ENCODE measurements at regions not wholly inside any gene's neighbourhood (a gene's known extent, or its start where the extent isn't known, plus 50 kb on each side); places are given as distances from the start of the nearest gene placed in this dataset.

DNA sequence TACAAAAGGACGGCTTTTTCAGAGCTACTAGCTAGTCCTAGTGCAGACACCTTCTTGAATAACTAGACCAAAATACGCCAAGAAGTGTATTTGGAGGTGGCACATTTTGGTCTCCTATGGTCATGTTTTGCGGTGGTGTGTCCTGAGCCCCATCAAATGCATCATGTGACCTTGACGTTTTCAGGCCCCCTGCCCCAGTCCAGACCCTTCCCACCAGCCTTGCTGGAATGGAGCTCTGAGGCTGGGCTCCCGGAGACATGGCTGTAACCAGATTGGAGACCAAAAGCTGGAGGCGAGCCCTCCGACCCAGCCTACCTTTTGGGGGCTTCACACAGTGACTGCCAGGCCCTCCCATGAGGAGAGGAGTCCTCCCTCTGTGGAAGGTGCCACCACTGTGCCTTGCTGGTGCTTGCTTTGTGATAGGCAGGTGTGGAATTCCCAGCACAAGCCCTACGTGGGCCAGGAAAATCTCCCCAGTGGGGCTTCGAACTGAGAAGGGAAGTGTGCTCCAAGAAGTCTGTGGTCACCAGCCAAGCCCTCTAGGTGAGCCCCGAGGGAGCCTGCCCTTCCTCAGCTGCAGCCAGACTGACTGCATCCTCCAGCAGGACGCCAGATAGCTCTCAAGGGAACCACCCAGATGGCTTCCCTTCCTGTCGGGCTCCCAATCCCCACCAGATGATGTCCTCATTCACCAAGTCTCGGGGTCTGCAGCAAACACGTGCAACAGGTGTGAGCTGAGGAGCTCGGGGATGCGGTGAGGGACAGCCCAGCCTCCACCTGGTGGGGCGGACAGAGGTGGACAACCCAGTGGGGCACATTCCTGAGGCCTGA, 126.2 kb downstream of the ASB7 start (continued):
- TF ChIP-seq POLR2AphosphoS5 (IDR thresholded peaks at IDR 0.05; ENCODE audit: low read depth, low read length): no peak

DNA sequence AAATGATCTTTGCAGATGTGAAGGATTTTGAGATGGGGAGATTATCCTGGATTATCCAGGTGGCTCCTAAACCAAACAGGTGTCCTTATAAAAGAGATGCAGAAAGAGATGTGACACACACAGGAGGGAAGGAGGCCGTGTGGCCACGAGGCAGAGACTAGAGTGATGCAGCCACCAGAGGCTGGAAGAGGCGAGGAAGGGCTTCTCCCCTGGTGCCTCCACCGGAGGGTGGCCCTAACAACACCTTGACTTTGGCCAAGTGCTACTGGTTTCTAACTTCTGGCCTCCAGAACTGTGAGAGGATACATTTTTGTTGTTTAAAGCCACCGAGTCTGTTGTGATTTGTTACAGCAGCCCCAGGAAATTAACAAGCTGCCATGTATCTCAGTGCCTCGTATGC, 127.1 kb downstream of the ASB7 start:
- Histone ChIP-seq H3K9ac (ENCODE audit: low read length) (peak overlapping the region; percentile 65; the same call in 1 of the 2 replicates), H3K79me2 (ENCODE audit: insufficient read depth, low read length) (no peaks in the 10 kb centered on the region), H2AFZ (ENCODE audit: low read depth, low read length, poor library complexity, severe bottlenecking) (no peak overlapping the region), H3K4me2 (ENCODE audit: low read length) (no peak overlapping the region), H4K20me1 (ENCODE audit: insufficient read depth) (no peaks in the 10 kb centered on the region), H3K27me3 (ENCODE audit: insufficient read depth, low read length) (no peaks in the 10 kb centered on the region), H3K9me2 (ENCODE audit: insufficient read depth) (no peaks in the 10 kb centered on the region), H3K9me3 (ENCODE audit: control insufficient read depth in 1 of 2, insufficient read depth in 1 of 2, low read depth in 1 of 2, low read length in 2 of 2) (peaks cover 0 to under 1% of the 10 kb centered on the region in 2 experiments; a peak in 1 of 4 replicates), H3K4me3 (replicated peaks in 1 of 2; ENCODE audit: low read depth in 1 of 2, low read length in 2 of 2) (no peak overlapping the region), H3K27ac (ENCODE audit: low read depth, low read length) (no peak overlapping the region), H3K36me3 (ENCODE audit: control insufficient read depth in 1 of 2, insufficient read depth in 2 of 2, low read length in 2 of 2) (no peaks in the 10 kb centered on the region), H3K4me1 (ENCODE audit: control insufficient read depth in 1 of 2, insufficient read depth in 2 of 2, low read length in 2 of 2) (peaks cover 45 to 98% of the 10 kb centered on the region in 2 experiments)
- intact Hi-C loops (cut with micrococcal nuclease): no loop called here
- RAD21 ChIA-PET (ENCODE audit: low non-redundant PET in 1 of 2, low total read pairs in 2 of 2, uncharacterized antibody in 2 of 2, unreplicated experiment in 2 of 2): no interaction called here
- TF ChIP-seq SIN3A (IDR thresholded peaks at IDR 0.05; ENCODE audit: low read depth): no peak
- TF ChIP-seq EZH2phosphoT487 (IDR thresholded peaks at IDR 0.05; ENCODE audit: borderline replicate concordance): no peak
- TF ChIP-seq JUND (IDR thresholded peaks at IDR 0.05): no peak
- TF ChIP-seq ELF1 (IDR thresholded peaks at IDR 0.05; ENCODE audit: borderline replicate concordance, low read depth): no peak
- TF ChIP-seq SP1 (IDR thresholded peaks at IDR 0.05; ENCODE audit: low read depth): no peak
- no peak for TF ChIP-seq ZNF274 (IDR thresholded peaks at IDR 0.05; ENCODE audit: low read depth, low read length)
- no peak for TF ChIP-seq CEBPB (IDR thresholded peaks at IDR 0.05; ENCODE audit: low read depth)
- TF ChIP-seq FOSL1 (IDR thresholded peaks at IDR 0.05; ENCODE audit: low read depth): no peak
- TF ChIP-seq, protein P1, sequence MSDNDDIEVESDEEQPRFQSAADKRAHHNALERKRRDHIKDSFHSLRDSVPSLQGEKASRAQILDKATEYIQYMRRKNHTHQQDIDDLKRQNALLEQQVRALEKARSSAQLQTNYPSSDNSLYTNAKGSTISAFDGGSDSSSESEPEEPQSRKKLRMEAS (IDR thresholded peaks at IDR 0.05): no peak
- TF ChIP-seq POLR2AphosphoS5 (IDR thresholded peaks at IDR 0.05; ENCODE audit: low read depth, low read length): no peak
- TF ChIP-seq, protein P2, sequence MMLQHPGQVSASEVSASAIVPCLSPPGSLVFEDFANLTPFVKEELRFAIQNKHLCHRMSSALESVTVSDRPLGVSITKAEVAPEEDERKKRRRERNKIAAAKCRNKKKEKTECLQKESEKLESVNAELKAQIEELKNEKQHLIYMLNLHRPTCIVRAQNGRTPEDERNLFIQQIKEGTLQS (IDR thresholded peaks at IDR 0.05): no peak
- TF ChIP-seq TCF7L2 (IDR thresholded peaks at IDR 0.05; ENCODE audit: borderline replicate concordance, extremely low read depth, insufficient read depth, insufficient read length): no peak
- TF ChIP-seq SRF (IDR thresholded peaks at IDR 0.05; ENCODE audit: low read depth): no peak
- TF ChIP-seq, protein P3, sequence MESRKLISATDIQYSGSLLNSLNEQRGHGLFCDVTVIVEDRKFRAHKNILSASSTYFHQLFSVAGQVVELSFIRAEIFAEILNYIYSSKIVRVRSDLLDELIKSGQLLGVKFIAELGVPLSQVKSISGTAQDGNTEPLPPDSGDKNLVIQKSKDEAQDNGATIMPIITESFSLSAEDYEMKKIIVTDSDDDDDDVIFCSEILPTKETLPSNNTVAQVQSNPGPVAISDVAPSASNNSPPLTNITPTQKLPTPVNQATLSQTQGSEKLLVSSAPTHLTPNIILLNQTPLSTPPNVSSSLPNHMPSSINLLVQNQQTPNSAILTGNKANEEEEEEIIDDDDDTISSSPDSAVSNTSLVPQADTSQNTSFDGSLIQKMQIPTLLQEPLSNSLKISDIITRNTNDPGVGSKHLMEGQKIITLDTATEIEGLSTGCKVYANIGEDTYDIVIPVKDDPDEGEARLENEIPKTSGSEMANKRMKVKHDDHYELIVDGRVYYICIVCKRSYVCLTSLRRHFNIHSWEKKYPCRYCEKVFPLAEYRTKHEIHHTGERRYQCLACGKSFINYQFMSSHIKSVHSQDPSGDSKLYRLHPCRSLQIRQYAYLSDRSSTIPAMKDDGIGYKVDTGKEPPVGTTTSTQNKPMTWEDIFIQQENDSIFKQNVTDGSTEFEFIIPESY (IDR thresholded peaks at IDR 0.05; ENCODE audit: extremely low read depth, insufficient replicate concordance, low read length): no peak
- TF ChIP-seq, protein P4, sequence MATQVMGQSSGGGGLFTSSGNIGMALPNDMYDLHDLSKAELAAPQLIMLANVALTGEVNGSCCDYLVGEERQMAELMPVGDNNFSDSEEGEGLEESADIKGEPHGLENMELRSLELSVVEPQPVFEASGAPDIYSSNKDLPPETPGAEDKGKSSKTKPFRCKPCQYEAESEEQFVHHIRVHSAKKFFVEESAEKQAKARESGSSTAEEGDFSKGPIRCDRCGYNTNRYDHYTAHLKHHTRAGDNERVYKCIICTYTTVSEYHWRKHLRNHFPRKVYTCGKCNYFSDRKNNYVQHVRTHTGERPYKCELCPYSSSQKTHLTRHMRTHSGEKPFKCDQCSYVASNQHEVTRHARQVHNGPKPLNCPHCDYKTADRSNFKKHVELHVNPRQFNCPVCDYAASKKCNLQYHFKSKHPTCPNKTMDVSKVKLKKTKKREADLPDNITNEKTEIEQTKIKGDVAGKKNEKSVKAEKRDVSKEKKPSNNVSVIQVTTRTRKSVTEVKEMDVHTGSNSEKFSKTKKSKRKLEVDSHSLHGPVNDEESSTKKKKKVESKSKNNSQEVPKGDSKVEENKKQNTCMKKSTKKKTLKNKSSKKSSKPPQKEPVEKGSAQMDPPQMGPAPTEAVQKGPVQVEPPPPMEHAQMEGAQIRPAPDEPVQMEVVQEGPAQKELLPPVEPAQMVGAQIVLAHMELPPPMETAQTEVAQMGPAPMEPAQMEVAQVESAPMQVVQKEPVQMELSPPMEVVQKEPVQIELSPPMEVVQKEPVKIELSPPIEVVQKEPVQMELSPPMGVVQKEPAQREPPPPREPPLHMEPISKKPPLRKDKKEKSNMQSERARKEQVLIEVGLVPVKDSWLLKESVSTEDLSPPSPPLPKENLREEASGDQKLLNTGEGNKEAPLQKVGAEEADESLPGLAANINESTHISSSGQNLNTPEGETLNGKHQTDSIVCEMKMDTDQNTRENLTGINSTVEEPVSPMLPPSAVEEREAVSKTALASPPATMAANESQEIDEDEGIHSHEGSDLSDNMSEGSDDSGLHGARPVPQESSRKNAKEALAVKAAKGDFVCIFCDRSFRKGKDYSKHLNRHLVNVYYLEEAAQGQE (IDR thresholded peaks at IDR 0.05; ENCODE audit: low read depth): no peak
- TF ChIP-seq EZH2 (IDR thresholded peaks at IDR 0.05): no peak
- DNase-seq (ENCODE audit: low read depth, low spot score): no peak
- no peak for ATAC-seq
- BruUV-seq (replicated peaks): no TSS peak
- POLR2A ChIA-PET: no interaction called here
- CTCF ChIA-PET: interaction anchor here (1.2 kb wide), 1 partner anchor 144 kb away, joined by 3 read pairs; no protein-coding TSS in a partner anchor
